IMR-90 (cell line): ENCODE measurements at regions not wholly inside any gene's neighbourhood (a gene's known extent, or its start where the extent isn't known, plus 50 kb on each side); places are given as distances from the start of the nearest gene placed in this dataset.

ENCODE experiments used
- ATAC-seq: fragments of 200-7000 bp; cut with Tn5 transposase; 2 replicates; pipeline ENCODE4 v1.9.1; 2020; ENCODE audit warnings: low read depth, mild to moderate bottlenecking, moderate library complexity
- BruUV-seq: library from RNA; stranded (reverse); fragments of 400-500 nt; replicated peaks from 2 replicates; lab custom pipeline; 2021; lab: Mats Ljungman, UMichigan
- CTCF ChIA-PET: fragments of 300-600 bp; formaldehyde crosslinking; extraction: SDS; loops from one replicate; lab custom pipeline; 2021; ENCODE audit warnings: antibody characterized with exemption; lab: Yijun Ruan, JAX
- POLR2A ChIA-PET: fragments of 300-600 bp; sonication (Branson Sonifier 250); formaldehyde crosslinking; loops from one replicate; lab custom pipeline; 2022; ENCODE audit warnings: antibody characterized with exemption; ENCODE audit not compliant: unreplicated experiment; lab: Charles Lee
- DNase-seq: peaks from one replicate; pipeline ENCODE4 v3.0.0; 2013
- H2AFZ ChIP-seq: replicated peaks from 2 replicates; pipeline ENCODE3; 2013; ENCODE audit warnings: low read length, mild to moderate bottlenecking; ENCODE audit not compliant: poor library complexity
- H2AK5ac ChIP-seq: 2 replicates; pipeline ENCODE4 v1.6.1; 2013; ENCODE audit warnings: low read depth, low read length, inconsistent platforms
- H2AK9ac ChIP-seq: replicated peaks from 2 replicates; pipeline ENCODE3; 2013; ENCODE audit warnings: mild to moderate bottlenecking, low read depth, low read length, moderate library complexity; ENCODE audit not compliant: poor library complexity
- H2BK120ac ChIP-seq: 2 replicates; pipeline ENCODE4 v1.6.1; 2013; ENCODE audit warnings: low read depth, low read length, inconsistent platforms
- H2BK15ac ChIP-seq: 3 replicates; pipeline ENCODE4 v1.6.1; 2013; ENCODE audit warnings: low read depth, low read length, inconsistent platforms
- H2BK20ac ChIP-seq: 2 replicates; pipeline ENCODE4 v1.6.1; 2013; ENCODE audit warnings: low read depth, mild to moderate bottlenecking, inconsistent platforms, low read length, moderate library complexity
- H2BK5ac ChIP-seq: 2 replicates; pipeline ENCODE4 v1.6.1; 2013; ENCODE audit warnings: mild to moderate bottlenecking, low read depth, low read length, inconsistent platforms; ENCODE audit not compliant: poor library complexity, severe bottlenecking
- H3K14ac ChIP-seq: replicated peaks from 2 replicates; pipeline ENCODE4 v1.6.1; 2013; ENCODE audit warnings: low read depth, low read length, inconsistent platforms
- H3K18ac ChIP-seq: 2 replicates; pipeline ENCODE4 v1.6.1; 2013; ENCODE audit warnings: low read depth, low read length, control low read depth
- H3K23ac ChIP-seq: 2 replicates; pipeline ENCODE4 v1.6.1; 2013; ENCODE audit warnings: low read depth, low read length, inconsistent platforms
- H3K27ac ChIP-seq: 2 replicates; pipeline ENCODE4 v1.5.1; 2013; ENCODE audit warnings: mild to moderate bottlenecking, control low read depth, low read length; ENCODE audit not compliant: insufficient read depth
- H3K27me3 ChIP-seq: 2 replicates; pipeline ENCODE4 v1.6.1; 2013; ENCODE audit warnings: low read length; ENCODE audit not compliant: control insufficient read depth, insufficient read depth
- H3K36me3 ChIP-seq: 2 replicates; pipeline ENCODE4 v1.6.1; 2013; ENCODE audit warnings: low read length, mixed read lengths; ENCODE audit not compliant: control insufficient read depth, insufficient read depth
- H3K4ac ChIP-seq: 2 replicates; pipeline ENCODE4 v1.6.1; 2013; ENCODE audit warnings: low read depth, low read length, inconsistent platforms
- H3K4me1 ChIP-seq: 2 replicates; pipeline ENCODE4 v1.6.1; 2013; ENCODE audit warnings: low read length, mixed read lengths; ENCODE audit not compliant: control insufficient read depth, insufficient read depth
- H3K4me2 ChIP-seq: 2 replicates; pipeline ENCODE4 v1.6.1; 2013; ENCODE audit warnings: low read depth, mild to moderate bottlenecking, control low read depth, low read length, moderate library complexity
- H3K4me3 ChIP-seq: 2 replicates; pipeline ENCODE4 v1.5.1; 2013; ENCODE audit warnings: low read depth, mild to moderate bottlenecking, control low read depth, low read length, moderate library complexity; ENCODE audit not compliant: insufficient read depth
- H3K56ac ChIP-seq: 2 replicates; pipeline ENCODE4 v1.6.1; 2013; ENCODE audit warnings: low read length, inconsistent platforms; ENCODE audit not compliant: insufficient read depth; ENCODE audit errors: extremely low read depth
- H3K79me1 ChIP-seq, 2 experiments: 2 replicates each; pipeline ENCODE4 v1.6.1; 2013; ENCODE audit warnings: low read length in 2 of 2, inconsistent platforms in 1 of 2, low read depth in 1 of 2
- H3K9ac ChIP-seq: 2 replicates; pipeline ENCODE4 v1.6.1; 2013; ENCODE audit warnings: low read depth, low read length, control low read depth
- H3K9me1 ChIP-seq: 2 replicates; pipeline ENCODE4 v1.6.1; 2013; ENCODE audit warnings: low read length, inconsistent platforms; ENCODE audit not compliant: insufficient read depth
- H3K9me3 ChIP-seq: 2 replicates; pipeline ENCODE4 v1.6.1; 2013; ENCODE audit warnings: low read length; ENCODE audit not compliant: control insufficient read depth, insufficient read depth
- H4K20me1 ChIP-seq: 2 replicates; pipeline ENCODE4 v1.6.1; 2013; ENCODE audit warnings: low read length, inconsistent platforms; ENCODE audit not compliant: insufficient read depth
- H4K5ac ChIP-seq: 2 replicates; pipeline ENCODE4 v1.6.1; 2013; ENCODE audit warnings: mild to moderate bottlenecking, low read depth, low read length, control low read depth
- H4K8ac ChIP-seq, 2 experiments: 2 replicates each; pipeline ENCODE4 v1.6.1; 2013; ENCODE audit warnings: low read depth in 2 of 2, low read length in 2 of 2, control low read depth in 1 of 2, inconsistent platforms in 1 of 2
- H4K91ac ChIP-seq: 2 replicates; pipeline ENCODE4 v1.6.1; 2013; ENCODE audit warnings: low read depth, low read length, inconsistent platforms; ENCODE audit not compliant: insufficient read depth
- BHLHE40 ChIP-seq: fragments of 150-350 bp; IDR thresholded peaks from 2 replicates; pipeline ENCODE4 v1.6.1; 2016; ENCODE audit warnings: mild to moderate bottlenecking, low read depth, low read length
- CEBPB ChIP-seq: IDR thresholded peaks from 2 replicates; pipeline ENCODE4 v1.6.1; 2012; ENCODE audit warnings: low read depth, low read length, improper control_type of control experiment
- CHD1 ChIP-seq: IDR thresholded peaks from 2 replicates; pipeline ENCODE4 v1.6.1; 2012; ENCODE audit warnings: low read depth, low read length, improper control_type of control experiment
- ELK1 ChIP-seq: fragments of 150-350 bp; IDR thresholded peaks from 2 replicates; pipeline ENCODE4 v1.6.1; 2016; ENCODE audit warnings: low read depth, mild to moderate bottlenecking, low read length, moderate library complexity, borderline replicate concordance
- FOS ChIP-seq: fragments of 150-350 bp; IDR thresholded peaks from 2 replicates; pipeline ENCODE4 v1.6.1; 2016; ENCODE audit warnings: low read depth, low read length
- MAFK ChIP-seq: IDR thresholded peaks from 2 replicates; pipeline ENCODE4 v1.6.1; 2012; ENCODE audit warnings: low read depth, low read length, improper control_type of control experiment
- MAZ ChIP-seq: IDR thresholded peaks from 2 replicates; pipeline ENCODE4 v1.6.1; 2012; ENCODE audit warnings: low read depth, mild to moderate bottlenecking, low read length, improper control_type of control experiment, moderate library complexity, borderline replicate concordance
- MXI1 ChIP-seq: IDR thresholded peaks from 2 replicates; pipeline ENCODE4 v1.6.1; 2012; ENCODE audit warnings: low read depth, mild to moderate bottlenecking, low read length, moderate library complexity, borderline replicate concordance
- NFE2L2 ChIP-seq: fragments of 150-350 bp; IDR thresholded peaks from 2 replicates; pipeline ENCODE4 v1.6.1; 2016; ENCODE audit warnings: low read depth, mild to moderate bottlenecking, low read length
- POLR2A ChIP-seq: IDR thresholded peaks from 2 replicates; pipeline ENCODE4 v1.6.1; 2012; ENCODE audit warnings: mild to moderate bottlenecking, low read depth, low read length
- RAD21 ChIP-seq: IDR thresholded peaks from 2 replicates; pipeline ENCODE4 v1.6.1; 2012; ENCODE audit warnings: low read length, improper control_type of control experiment
- RCOR1 ChIP-seq: IDR thresholded peaks from 2 replicates; pipeline ENCODE4 v1.6.1; 2012; ENCODE audit warnings: mild to moderate bottlenecking, low read length, improper control_type of control experiment; ENCODE audit not compliant: insufficient replicate concordance
- RFX5 ChIP-seq: IDR thresholded peaks from 2 replicates; pipeline ENCODE4 v1.8.0; 2012; ENCODE audit warnings: low read depth, mild to moderate bottlenecking, low read length, moderate library complexity
- SMC3 ChIP-seq: fragments of 150-350 bp; IDR thresholded peaks from 2 replicates; pipeline ENCODE4 v1.6.1; 2016; ENCODE audit warnings: low read depth, mild to moderate bottlenecking, antibody characterized with exemption, low read length, moderate library complexity
- WGBS, 2 experiments: methylation state at CpG; one replicate each; pipeline versions ENCODE4 v1.1.5 to v1.1.7; 2013; ENCODE audit warnings: missing lambda C conversion rate in 2 of 2; ENCODE audit not compliant: insufficient read length in 1 of 2; ENCODE audit errors: extremely low coverage in 2 of 2; 5-methylcytosine and 5-hydroxymethylcytosine counted together
- dilution Hi-C: fragments of 300-500 bp; cut with HindIII; formaldehyde crosslinking; loops from one replicate; pipeline ENCODE4 v1.14.3; 2018; ENCODE audit warnings: low sequenced_read_pairs; ENCODE audit not compliant: unreplicated experiment
- in situ Hi-C: fragments of 300-500 bp; cut with MboI; formaldehyde crosslinking; loops from 3 replicates; pipeline ENCODE4 v1.14.3; 2019; ENCODE audit warnings: low sequenced_read_pairs, inconsistent platforms, mixed read lengths
- intact Hi-C: fragments of 100-400 bp; cut with micrococcal nuclease; formaldehyde crosslinking; loops from 2 replicates; pipeline ENCODE4 v1.10.0; 2022
- TF ChIP-seq, protein P1 (sequence below): conservative IDR thresholded peaks from 2 replicates; pipeline ENCODE4 v1.5.1; 2012; ENCODE audit warnings: mild to moderate bottlenecking, low read depth, low read length, improper control_type of control experiment
- TF ChIP-seq, protein P2 (sequence below): fragments of 150-350 bp; IDR thresholded peaks from 2 replicates; pipeline ENCODE4 v1.6.1; 2017; ENCODE audit warnings: mild to moderate bottlenecking, antibody characterized with exemption, low read length, low read depth

DNA sequence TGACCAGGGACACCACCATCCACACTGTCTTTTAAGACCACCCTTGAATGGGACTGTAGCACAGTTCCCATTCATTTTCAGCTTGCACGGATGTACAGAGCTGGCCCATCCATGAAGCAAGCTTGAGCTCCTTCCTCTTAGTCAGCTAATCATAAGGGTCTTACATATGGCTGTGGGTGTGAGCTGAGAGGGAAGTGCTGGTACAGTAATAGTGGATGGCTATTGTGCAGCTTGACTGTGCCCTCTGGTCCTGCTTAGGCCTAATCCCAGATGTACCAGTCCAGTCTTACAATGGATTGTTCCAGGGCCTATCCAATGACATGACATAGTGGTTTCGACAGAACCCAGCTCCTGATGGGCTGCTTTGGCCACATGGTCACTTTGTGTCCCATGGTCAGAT, 96.9 kb upstream of the ZNF438 start:
- Histone ChIP-seq H3K36me3 (no peaks in the 10 kb centered on the region), H4K8ac (peak overlapping the region; percentile 73 to 98), H2AFZ (peak overlapping the region; percentile 4), H3K9me3 (no peaks in the 10 kb centered on the region), H3K18ac (peak overlapping the region; percentile 99), H3K4me2 (no peak overlapping the region), H3K4me1 (peaks cover 15% of the 10 kb centered on the region), H2BK20ac (peak overlapping the region; percentile 99), H3K79me1 (peaks cover 6 to 18% of the 10 kb centered on the region in 2 experiments; a peak in 3 of 4 replicates), H4K5ac (peak overlapping the region; percentile 97), H3K14ac (peak overlapping the region; percentile 91), H3K9me1 (peaks cover 24% of the 10 kb centered on the region), H2BK15ac (peak overlapping the region; percentile 93; the same call in 2 of the 3 replicates), H3K4ac (peak overlapping the region; percentile 97), H2BK120ac (peak overlapping the region; percentile 99), H3K4me3 (no peak overlapping the region), H3K27me3 (no peaks in the 10 kb centered on the region), H3K9ac (peak overlapping the region; percentile 4; the same call in 1 of the 2 replicates), H4K91ac (peak overlapping the region; percentile 97), H4K20me1 (no peaks in the 10 kb centered on the region), H2AK5ac (peak overlapping the region; percentile 96), H2AK9ac (peak overlapping the region; percentile 79), H2BK5ac (peak overlapping the region; percentile 78), H3K27ac (peak overlapping the region; percentile 58), H3K56ac (peak overlapping the region; percentile 50; the same call in 1 of the 2 replicates), H3K23ac (peak overlapping the region; percentile 82)
- POLR2A ChIA-PET, result no interaction called here
- ATAC-seq, result no peak
- intact Hi-C loops, result no loop called here
- dilution Hi-C loops, result no loop called here
- BruUV-seq, result no TSS peak
- CTCF ChIA-PET, result no interaction called here
- no CpG with 5 or more reads among the region's 2 CpGs for WGBS, 2 experiments
- no peak for TF ChIP-seq RAD21
- no peak for TF ChIP-seq SMC3
- TF ChIP-seq, protein P1, sequence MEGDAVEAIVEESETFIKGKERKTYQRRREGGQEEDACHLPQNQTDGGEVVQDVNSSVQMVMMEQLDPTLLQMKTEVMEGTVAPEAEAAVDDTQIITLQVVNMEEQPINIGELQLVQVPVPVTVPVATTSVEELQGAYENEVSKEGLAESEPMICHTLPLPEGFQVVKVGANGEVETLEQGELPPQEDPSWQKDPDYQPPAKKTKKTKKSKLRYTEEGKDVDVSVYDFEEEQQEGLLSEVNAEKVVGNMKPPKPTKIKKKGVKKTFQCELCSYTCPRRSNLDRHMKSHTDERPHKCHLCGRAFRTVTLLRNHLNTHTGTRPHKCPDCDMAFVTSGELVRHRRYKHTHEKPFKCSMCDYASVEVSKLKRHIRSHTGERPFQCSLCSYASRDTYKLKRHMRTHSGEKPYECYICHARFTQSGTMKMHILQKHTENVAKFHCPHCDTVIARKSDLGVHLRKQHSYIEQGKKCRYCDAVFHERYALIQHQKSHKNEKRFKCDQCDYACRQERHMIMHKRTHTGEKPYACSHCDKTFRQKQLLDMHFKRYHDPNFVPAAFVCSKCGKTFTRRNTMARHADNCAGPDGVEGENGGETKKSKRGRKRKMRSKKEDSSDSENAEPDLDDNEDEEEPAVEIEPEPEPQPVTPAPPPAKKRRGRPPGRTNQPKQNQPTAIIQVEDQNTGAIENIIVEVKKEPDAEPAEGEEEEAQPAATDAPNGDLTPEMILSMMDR, result no peak
- TF ChIP-seq BHLHE40, result no peak
- TF ChIP-seq MAFK, result no peak
- no peak for TF ChIP-seq CHD1
- no peak for TF ChIP-seq CEBPB
- TF ChIP-seq NFE2L2, result no peak
- TF ChIP-seq RFX5, result no peak
- no peak for TF ChIP-seq ELK1
- TF ChIP-seq, protein P2, sequence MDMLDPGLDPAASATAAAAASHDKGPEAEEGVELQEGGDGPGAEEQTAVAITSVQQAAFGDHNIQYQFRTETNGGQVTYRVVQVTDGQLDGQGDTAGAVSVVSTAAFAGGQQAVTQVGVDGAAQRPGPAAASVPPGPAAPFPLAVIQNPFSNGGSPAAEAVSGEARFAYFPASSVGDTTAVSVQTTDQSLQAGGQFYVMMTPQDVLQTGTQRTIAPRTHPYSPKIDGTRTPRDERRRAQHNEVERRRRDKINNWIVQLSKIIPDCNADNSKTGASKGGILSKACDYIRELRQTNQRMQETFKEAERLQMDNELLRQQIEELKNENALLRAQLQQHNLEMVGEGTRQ, result no peak
- TF ChIP-seq MAZ, result no peak
- TF ChIP-seq RCOR1, result no peak
- TF ChIP-seq MXI1, result no peak
- no peak for TF ChIP-seq FOS
- no peak for TF ChIP-seq POLR2A
- no peak for DNase-seq
- in situ Hi-C loops, result no loop called here
